H1 (cell line): ENCODE measurements at regions not wholly inside any gene's neighbourhood (a gene's known extent, or its start where the extent isn't known, plus 50 kb on each side); places are given as distances from the start of the nearest gene placed in this dataset.

ENCODE experiments used
- CBX8 ChIP-seq: fragments of 300-800, 300-1000 bp; sonication (generic); IDR thresholded peaks from 2 replicates; pipeline ENCODE4 v1.7.1; 2016; ENCODE audit warnings: low read depth, low read length, borderline replicate concordance
- EZH2 ChIP-seq: fragments of 200-600 bp; sonication (generic); IDR thresholded peaks from 2 replicates; pipeline ENCODE4 v1.7.1; 2012; ENCODE audit warnings: low read depth, mild to moderate bottlenecking, moderate library complexity, low read length, inconsistent platforms; ENCODE audit not compliant: severe bottlenecking
- JUN ChIP-seq: IDR thresholded peaks from 2 replicates; pipeline ENCODE4 v1.6.1; 2011; ENCODE audit warnings: low read depth, mild to moderate bottlenecking, improper control_type of control experiment, low read length
- POLR2AphosphoS5 ChIP-seq: IDR thresholded peaks from 2 replicates; pipeline ENCODE4 v1.6.1; 2011; ENCODE audit warnings: low read depth, low read length
- TEAD4 ChIP-seq: IDR thresholded peaks from 2 replicates; pipeline ENCODE4 v1.6.1; 2012; ENCODE audit warnings: low read depth, low read length, inconsistent platforms, mixed read lengths
- TF ChIP-seq, protein P1 (sequence below): IDR thresholded peaks from 2 replicates; pipeline ENCODE4 v1.6.1; 2011; ENCODE audit warnings: low read length, improper control_type of control experiment
- TF ChIP-seq, protein P2 (sequence below), 3 experiments: IDR thresholded peaks; 1 replicate in 2 of 3; 2 replicates in 1 of 3; pipeline versions ENCODE4 v1.5.1 to v1.6.1; 2011; ENCODE audit warnings: low read length in 3 of 3, mild to moderate bottlenecking in 3 of 3, inconsistent platforms in 2 of 3, low read depth in 1 of 3, moderate library complexity in 1 of 3; ENCODE audit not compliant: insufficient read depth in 1 of 3; ENCODE audit errors: control extremely low read depth in 1 of 3

DNA sequence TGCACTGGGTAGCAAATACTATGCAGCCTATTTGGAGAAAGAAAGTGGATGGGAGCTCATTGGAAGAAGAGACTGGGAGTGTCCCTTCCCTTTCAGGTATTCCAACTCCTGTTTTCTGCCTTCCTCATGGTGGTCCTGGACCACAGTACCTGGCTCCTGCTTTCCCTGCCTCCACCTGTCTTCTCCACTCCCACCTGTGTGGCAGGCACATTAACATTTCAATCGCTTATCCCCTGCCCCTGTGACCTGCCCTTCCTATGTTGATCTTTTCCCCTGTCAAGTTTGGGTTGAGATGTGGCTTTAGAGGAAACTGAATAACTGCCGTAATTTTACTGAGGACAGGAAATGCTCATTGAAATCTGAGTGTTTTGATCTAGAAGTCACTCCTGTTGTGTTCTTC lies 415.8 kb upstream of the PODXL start:
- TF ChIP-seq CBX8 = no peak
- TF ChIP-seq, protein P1, sequence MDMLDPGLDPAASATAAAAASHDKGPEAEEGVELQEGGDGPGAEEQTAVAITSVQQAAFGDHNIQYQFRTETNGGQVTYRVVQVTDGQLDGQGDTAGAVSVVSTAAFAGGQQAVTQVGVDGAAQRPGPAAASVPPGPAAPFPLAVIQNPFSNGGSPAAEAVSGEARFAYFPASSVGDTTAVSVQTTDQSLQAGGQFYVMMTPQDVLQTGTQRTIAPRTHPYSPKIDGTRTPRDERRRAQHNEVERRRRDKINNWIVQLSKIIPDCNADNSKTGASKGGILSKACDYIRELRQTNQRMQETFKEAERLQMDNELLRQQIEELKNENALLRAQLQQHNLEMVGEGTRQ = no peak
- no peak for TF ChIP-seq JUN
- TF ChIP-seq, protein P2, sequence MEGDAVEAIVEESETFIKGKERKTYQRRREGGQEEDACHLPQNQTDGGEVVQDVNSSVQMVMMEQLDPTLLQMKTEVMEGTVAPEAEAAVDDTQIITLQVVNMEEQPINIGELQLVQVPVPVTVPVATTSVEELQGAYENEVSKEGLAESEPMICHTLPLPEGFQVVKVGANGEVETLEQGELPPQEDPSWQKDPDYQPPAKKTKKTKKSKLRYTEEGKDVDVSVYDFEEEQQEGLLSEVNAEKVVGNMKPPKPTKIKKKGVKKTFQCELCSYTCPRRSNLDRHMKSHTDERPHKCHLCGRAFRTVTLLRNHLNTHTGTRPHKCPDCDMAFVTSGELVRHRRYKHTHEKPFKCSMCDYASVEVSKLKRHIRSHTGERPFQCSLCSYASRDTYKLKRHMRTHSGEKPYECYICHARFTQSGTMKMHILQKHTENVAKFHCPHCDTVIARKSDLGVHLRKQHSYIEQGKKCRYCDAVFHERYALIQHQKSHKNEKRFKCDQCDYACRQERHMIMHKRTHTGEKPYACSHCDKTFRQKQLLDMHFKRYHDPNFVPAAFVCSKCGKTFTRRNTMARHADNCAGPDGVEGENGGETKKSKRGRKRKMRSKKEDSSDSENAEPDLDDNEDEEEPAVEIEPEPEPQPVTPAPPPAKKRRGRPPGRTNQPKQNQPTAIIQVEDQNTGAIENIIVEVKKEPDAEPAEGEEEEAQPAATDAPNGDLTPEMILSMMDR (IDR thresholded peaks at IDR 0.05; ENCODE audit: control extremely low read depth in 1 of 3, insufficient read depth in 1 of 3, low read depth in 1 of 3, low read length in 3 of 3) = no peak
- no peak for TF ChIP-seq EZH2
- TF ChIP-seq TEAD4 = no peak
- TF ChIP-seq POLR2AphosphoS5 = no peak
